Keratinocyte (primary cell): ENCODE measurements at regions not wholly inside any gene's neighbourhood (a gene's known extent, or its start where the extent isn't known, plus 50 kb on each side); places are given as distances from the start of the nearest gene placed in this dataset.

Source experiments
- EZH2 ChIP-seq: IDR thresholded peaks from one replicate; pipeline ENCODE4 v1.6.1; 2012; ENCODE audit warnings: inconsistent platforms, mild to moderate bottlenecking, low read length, moderate library complexity
- TF ChIP-seq, protein P1 (sequence below), 3 experiments: IDR thresholded peaks in 1 of 3; conservative IDR thresholded peaks in 1 of 3; optimal IDR thresholded peaks in 1 of 3; 2 replicates in 2 of 3; 3 replicates in 1 of 3; pipeline versions ENCODE3 to v1.5.1; 2011; ENCODE audit warnings: low read length in 3 of 3, mild to moderate bottlenecking in 3 of 3, moderate library complexity in 2 of 3, control low read depth in 1 of 3, inconsistent platforms in 1 of 3; ENCODE audit not compliant: insufficient read depth in 2 of 3; ENCODE audit errors: extremely low read depth in 1 of 3

DNA sequence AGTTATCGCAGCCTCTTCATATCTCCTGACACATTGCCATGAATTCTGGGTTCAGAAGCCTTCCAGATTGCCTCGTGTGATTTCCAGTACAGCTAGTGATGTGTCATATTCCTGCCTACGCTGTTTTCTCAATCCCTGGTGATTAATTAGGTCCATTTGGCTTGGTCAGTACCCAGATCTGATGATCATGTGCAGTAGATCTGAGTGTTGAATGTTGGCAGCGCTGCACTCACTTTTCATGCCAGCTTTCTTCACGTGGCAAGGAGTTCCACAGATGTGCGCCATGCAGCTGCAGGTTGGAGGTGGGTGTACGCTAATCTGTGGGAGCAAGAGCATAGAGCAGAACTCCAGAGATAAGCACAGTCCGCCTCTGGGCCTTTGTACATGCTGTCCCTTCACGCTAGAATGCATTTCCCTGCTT, 86.9 kb upstream of the COL6A5 start:
- no peak for TF ChIP-seq EZH2
- TF ChIP-seq, protein P1, sequence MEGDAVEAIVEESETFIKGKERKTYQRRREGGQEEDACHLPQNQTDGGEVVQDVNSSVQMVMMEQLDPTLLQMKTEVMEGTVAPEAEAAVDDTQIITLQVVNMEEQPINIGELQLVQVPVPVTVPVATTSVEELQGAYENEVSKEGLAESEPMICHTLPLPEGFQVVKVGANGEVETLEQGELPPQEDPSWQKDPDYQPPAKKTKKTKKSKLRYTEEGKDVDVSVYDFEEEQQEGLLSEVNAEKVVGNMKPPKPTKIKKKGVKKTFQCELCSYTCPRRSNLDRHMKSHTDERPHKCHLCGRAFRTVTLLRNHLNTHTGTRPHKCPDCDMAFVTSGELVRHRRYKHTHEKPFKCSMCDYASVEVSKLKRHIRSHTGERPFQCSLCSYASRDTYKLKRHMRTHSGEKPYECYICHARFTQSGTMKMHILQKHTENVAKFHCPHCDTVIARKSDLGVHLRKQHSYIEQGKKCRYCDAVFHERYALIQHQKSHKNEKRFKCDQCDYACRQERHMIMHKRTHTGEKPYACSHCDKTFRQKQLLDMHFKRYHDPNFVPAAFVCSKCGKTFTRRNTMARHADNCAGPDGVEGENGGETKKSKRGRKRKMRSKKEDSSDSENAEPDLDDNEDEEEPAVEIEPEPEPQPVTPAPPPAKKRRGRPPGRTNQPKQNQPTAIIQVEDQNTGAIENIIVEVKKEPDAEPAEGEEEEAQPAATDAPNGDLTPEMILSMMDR (optimal IDR thresholded peaks at IDR 0.05 in 1 of 3, IDR thresholded peaks at IDR 0.05 in 1 of 3, conservative IDR thresholded peaks at IDR 0.05 in 1 of 3; ENCODE audit: extremely low read depth in 1 of 3, insufficient read depth in 2 of 3, low read length in 3 of 3): no peak
